ENCODE measurements at regions not wholly inside any gene's neighbourhood (a gene's known extent, or its start where the extent isn't known, plus 50 kb on each side); places are given as distances from the start of the nearest gene placed in this dataset.

DNA sequence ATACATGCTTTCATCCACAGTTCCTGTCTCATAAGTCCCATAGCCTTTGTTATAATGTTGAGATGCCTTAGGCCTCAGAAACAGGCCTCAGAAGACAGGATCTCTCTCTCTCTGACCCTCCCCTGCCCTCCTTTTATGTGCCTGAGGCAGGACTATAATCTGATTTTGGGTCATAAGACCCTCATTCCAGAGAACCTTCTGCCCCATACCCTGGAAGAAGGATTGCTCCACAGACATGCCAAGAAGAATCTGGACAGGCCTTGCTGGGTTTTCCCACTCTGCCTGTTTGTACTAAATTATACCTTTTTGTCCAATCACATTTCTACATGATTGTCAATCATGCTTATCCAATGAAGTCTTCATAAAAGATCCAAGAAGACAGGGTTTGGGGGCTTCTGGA is 57.2 kb upstream of the MME start:
- H3K27me3 ChIP-seq (ENCODE audit: insufficient read depth, low read length, poor library complexity) = no peaks in the 10 kb centered on the region
- H3K36me3 ChIP-seq (ENCODE audit: insufficient read depth, low read length) = no peaks in the 10 kb centered on the region
- DNase-seq (no peak), ATAC-seq (ENCODE audit: insufficient read depth, low read depth) (no peak)
- H3K4me2 ChIP-seq (ENCODE audit: insufficient read depth, low read length) = no peak overlapping the region
- TF ChIP-seq, protein P1, sequence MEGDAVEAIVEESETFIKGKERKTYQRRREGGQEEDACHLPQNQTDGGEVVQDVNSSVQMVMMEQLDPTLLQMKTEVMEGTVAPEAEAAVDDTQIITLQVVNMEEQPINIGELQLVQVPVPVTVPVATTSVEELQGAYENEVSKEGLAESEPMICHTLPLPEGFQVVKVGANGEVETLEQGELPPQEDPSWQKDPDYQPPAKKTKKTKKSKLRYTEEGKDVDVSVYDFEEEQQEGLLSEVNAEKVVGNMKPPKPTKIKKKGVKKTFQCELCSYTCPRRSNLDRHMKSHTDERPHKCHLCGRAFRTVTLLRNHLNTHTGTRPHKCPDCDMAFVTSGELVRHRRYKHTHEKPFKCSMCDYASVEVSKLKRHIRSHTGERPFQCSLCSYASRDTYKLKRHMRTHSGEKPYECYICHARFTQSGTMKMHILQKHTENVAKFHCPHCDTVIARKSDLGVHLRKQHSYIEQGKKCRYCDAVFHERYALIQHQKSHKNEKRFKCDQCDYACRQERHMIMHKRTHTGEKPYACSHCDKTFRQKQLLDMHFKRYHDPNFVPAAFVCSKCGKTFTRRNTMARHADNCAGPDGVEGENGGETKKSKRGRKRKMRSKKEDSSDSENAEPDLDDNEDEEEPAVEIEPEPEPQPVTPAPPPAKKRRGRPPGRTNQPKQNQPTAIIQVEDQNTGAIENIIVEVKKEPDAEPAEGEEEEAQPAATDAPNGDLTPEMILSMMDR (IDR thresholded peaks at IDR 0.05; ENCODE audit: borderline replicate concordance, extremely low read depth, low read length, poor library complexity, severe bottlenecking) = no peak
- TF ChIP-seq EZH2 (IDR thresholded peaks at IDR 0.05; ENCODE audit: borderline replicate concordance, low read depth, low read length, severe bottlenecking) = no peak
- peaks cover 24% of the 10 kb centered on the region for H3K4me1 ChIP-seq (ENCODE audit: insufficient read depth, low read length)
- no peak overlapping the region for H3K27ac ChIP-seq (ENCODE audit: low read length)
- no peak overlapping the region for H3K9ac ChIP-seq (ENCODE audit: low read depth, low read length)
- peak overlapping the region; percentile 23; the same call in 1 of the 2 replicates for H2AFZ ChIP-seq (ENCODE audit: low read depth, low read length)
- no peaks in the 10 kb centered on the region for H4K20me1 ChIP-seq (ENCODE audit: insufficient read depth, low read length)
- H3K9me3 ChIP-seq (ENCODE audit: insufficient read depth, low read length, severe bottlenecking) = no peaks in the 10 kb centered on the region
- no peaks in the 10 kb centered on the region for H3K79me2 ChIP-seq (ENCODE audit: insufficient read depth, low read length)
- H3K4me3 ChIP-seq (ENCODE audit: low read depth in 1 of 2, low read length in 2 of 2) = no peak overlapping the region

- TF ChIP-seq EZH2 (IDR thresholded peaks at IDR 0.05; ENCODE audit: borderline replicate concordance, low read depth, low read length, severe bottlenecking) = no peak
- TF ChIP-seq, protein P1 (IDR thresholded peaks at IDR 0.05; ENCODE audit: borderline replicate concordance, extremely low read depth, low read length, poor library complexity, severe bottlenecking) = no peak
- ATAC-seq (ENCODE audit: insufficient read depth, low read depth) = no peak
- Histone ChIP-seq H3K79me2 (ENCODE audit: insufficient read depth, low read length) (no peaks in the 10 kb centered on the region), H3K36me3 (ENCODE audit: insufficient read depth, low read length) (no peaks in the 10 kb centered on the region), H3K9ac (ENCODE audit: low read depth, low read length) (no peak overlapping the region), H4K20me1 (ENCODE audit: insufficient read depth, low read length) (no peaks in the 10 kb centered on the region), H3K4me3 (ENCODE audit: low read depth in 1 of 2, low read length in 2 of 2) (no peak overlapping the region), H3K4me2 (ENCODE audit: insufficient read depth, low read length) (no peak overlapping the region), H3K4me1 (ENCODE audit: insufficient read depth, low read length) (peaks cover 13% of the 10 kb centered on the region), H2AFZ (ENCODE audit: low read depth, low read length) (peak overlapping the region; percentile 66), H3K9me3 (ENCODE audit: insufficient read depth, low read length, severe bottlenecking) (no peaks in the 10 kb centered on the region), H3K27ac (ENCODE audit: low read length) (peak overlapping the region; percentile 24; the same call in 1 of the 2 replicates), H3K27me3 (ENCODE audit: insufficient read depth, low read length, poor library complexity) (no peaks in the 10 kb centered on the region)
- no peak for DNase-seq
Observed at GRCh38 chr3:155019575-155019974, 60.5 kb upstream of the MME start.

DNA sequence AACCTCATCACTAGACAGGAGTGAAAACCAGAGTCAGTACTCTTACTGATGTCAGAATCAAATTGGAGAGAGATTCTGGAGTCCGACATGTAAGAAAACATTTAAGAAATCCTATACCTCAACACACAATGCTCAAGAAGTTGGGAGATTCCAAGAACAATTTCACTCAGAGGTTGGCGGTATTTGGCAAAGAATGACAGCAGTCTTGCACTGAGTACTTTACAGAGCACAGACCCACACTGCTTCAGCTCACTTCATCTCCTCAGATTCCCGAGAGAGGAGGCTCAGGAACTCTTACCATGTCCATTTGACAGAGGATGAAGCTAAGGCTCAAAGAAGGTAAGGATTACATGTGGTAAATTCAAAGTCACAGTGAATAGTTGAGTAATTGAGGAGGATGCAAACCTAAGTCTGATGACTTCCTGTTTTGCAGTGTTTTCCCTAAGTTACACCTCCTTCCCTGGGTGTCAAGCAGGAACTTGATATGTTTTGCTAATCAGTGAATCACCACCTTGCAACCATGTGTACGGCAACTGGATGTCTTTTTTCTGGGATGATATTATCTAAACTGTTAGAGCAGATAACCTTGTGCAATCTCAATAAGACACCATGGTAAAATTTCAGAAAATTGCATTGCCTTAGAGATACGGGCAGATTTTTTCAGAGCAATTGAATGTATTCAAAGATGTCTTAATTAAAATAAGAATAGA is 61.3 kb upstream of the MME start:
- H4K20me1 ChIP-seq (ENCODE audit: insufficient read depth, low read length) = no peaks in the 10 kb centered on the region
- no peaks in the 10 kb centered on the region for H3K79me2 ChIP-seq (ENCODE audit: insufficient read depth, low read length)
- TF ChIP-seq, protein P1 (IDR thresholded peaks at IDR 0.05; ENCODE audit: borderline replicate concordance, extremely low read depth, low read length, poor library complexity, severe bottlenecking) = no peak
- no peak for TF ChIP-seq EZH2 (IDR thresholded peaks at IDR 0.05; ENCODE audit: borderline replicate concordance, low read depth, low read length, severe bottlenecking)
- no peaks in the 10 kb centered on the region for H3K27me3 ChIP-seq (ENCODE audit: insufficient read depth, low read length, poor library complexity)
- no peaks in the 10 kb centered on the region for H3K9me3 ChIP-seq (ENCODE audit: insufficient read depth, low read length, severe bottlenecking)
- no peaks in the 10 kb centered on the region for H3K36me3 ChIP-seq (ENCODE audit: insufficient read depth, low read length)
- no peak overlapping the region for H3K4me3 ChIP-seq (ENCODE audit: low read depth in 1 of 2, low read length in 2 of 2)
- peaks cover 13% of the 10 kb centered on the region for H3K4me1 ChIP-seq (ENCODE audit: insufficient read depth, low read length)
- H3K27ac ChIP-seq (ENCODE audit: low read length) = peak overlapping the region; percentile 24
- DNase-seq = no peak
- peak overlapping the region; percentile 57 for H2AFZ ChIP-seq (ENCODE audit: low read depth, low read length)
- no peak overlapping the region for H3K4me2 ChIP-seq (ENCODE audit: insufficient read depth, low read length)
- H3K9ac ChIP-seq (ENCODE audit: low read depth, low read length) = no peak overlapping the region
- peak; percentile 62 for ATAC-seq (ENCODE audit: insufficient read depth, low read depth)
